GM18873 (cell line): ENCODE measurements at regions not wholly inside any gene's neighbourhood (a gene's known extent, or its start where the extent isn't known, plus 50 kb on each side); places are given as distances from the start of the nearest gene placed in this dataset.
"Not testable (repeated sequence)": the region's sequence is repeated elsewhere in the genome, so short reads cannot be mapped to it uniquely, and the experiment has no call there.

ENCODE experiments used
- ATAC-seq: cut with Tn5 transposase; IDR thresholded peaks from one replicate; pipeline ENCODE4 v1.9.1; 2021; ENCODE audit warnings: mild to moderate bottlenecking, moderate library complexity, moderate number of reproducible peaks; ENCODE audit not compliant: unreplicated experiment, low FRiP score

GRCh38 chr18:68164909-68165308, 550.0 kb downstream of the TMX3 start:
- no peak for ATAC-seq

- ATAC-seq = not testable (repeated sequence)
Measured at GRCh38 chr18:68153821-68154220, 561.1 kb downstream of the TMX3 start.

- ATAC-seq = no peak
Measured at GRCh38 chr18:68152770-68153169, 562.1 kb downstream of the TMX3 start.

GRCh38 chr18:68150961-68151360, 563.9 kb downstream of the TMX3 start:
- ATAC-seq = no peak

- ATAC-seq = no peak
Measured at GRCh38 chr18:68148863-68149262, 566.0 kb downstream of the TMX3 start.

- ATAC-seq = no peak
Measured at GRCh38 chr18:68147728-68148127, 567.2 kb downstream of the TMX3 start.

GRCh38 chr18:68121826-68122225, 593.1 kb downstream of the TMX3 start:
- ATAC-seq = no peak

- no peak for ATAC-seq
Measured at GRCh38 chr18:68121308-68121707, 593.6 kb downstream of the TMX3 start.

- ATAC-seq = no peak
Measured at GRCh38 chr18:68114989-68115388, 598.5 kb upstream of the DSEL start.

- ATAC-seq = no peak
Measured at GRCh38 chr18:68104036-68104435, 587.5 kb upstream of the DSEL start.

- no peak for ATAC-seq
Measured at GRCh38 chr18:68103561-68103960, 587.0 kb upstream of the DSEL start.

- ATAC-seq = no peak
Measured at GRCh38 chr18:68102117-68102516, 585.6 kb upstream of the DSEL start.

- ATAC-seq = no peak
Measured at GRCh38 chr18:68098655-68099054, 582.1 kb upstream of the DSEL start.

GRCh38 chr18:68086481-68086880, 570.0 kb upstream of the DSEL start:
- no peak for ATAC-seq

- no peak for ATAC-seq
Measured at GRCh38 chr18:68085251-68085650, 568.7 kb upstream of the DSEL start.

- no peak for ATAC-seq
Measured at GRCh38 chr18:68083776-68084175, 567.3 kb upstream of the DSEL start.

- no peak for ATAC-seq
Measured at GRCh38 chr18:68083131-68083530, 566.6 kb upstream of the DSEL start.

GRCh38 chr18:68072744-68073143, 556.2 kb upstream of the DSEL start:
- no peak for ATAC-seq

GRCh38 chr18:68060871-68061270, 544.4 kb upstream of the DSEL start:
- no peak for ATAC-seq

- no peak for ATAC-seq
Measured at GRCh38 chr18:68056936-68057335, 540.4 kb upstream of the DSEL start.

GRCh38 chr18:68054669-68055068, 538.1 kb upstream of the DSEL start:
- no peak for ATAC-seq

- no peak for ATAC-seq
Measured at GRCh38 chr18:68053290-68053689, 536.8 kb upstream of the DSEL start.

GRCh38 chr18:68041327-68041726, 524.8 kb upstream of the DSEL start:
- no peak for ATAC-seq
